HG02884 (cell line): ENCODE measurements at regions not wholly inside any gene's neighbourhood (a gene's known extent, or its start where the extent isn't known, plus 50 kb on each side); places are given as distances from the start of the nearest gene placed in this dataset.

Experiments
- ATAC-seq: cut with Tn5 transposase; IDR thresholded peaks from one replicate; pipeline ENCODE4 v1.9.1; 2021; ENCODE audit warnings: mild to moderate bottlenecking, moderate library complexity; ENCODE audit not compliant: unreplicated experiment

GRCh38 chr1:234668577-234668955 lies 58.6 kb upstream of the IRF2BP2 start:
- ATAC-seq = no peak

GRCh38 chr1:234667600-234668576 lies 57.9 kb upstream of the IRF2BP2 start:
- ATAC-seq = no peak

DNA sequence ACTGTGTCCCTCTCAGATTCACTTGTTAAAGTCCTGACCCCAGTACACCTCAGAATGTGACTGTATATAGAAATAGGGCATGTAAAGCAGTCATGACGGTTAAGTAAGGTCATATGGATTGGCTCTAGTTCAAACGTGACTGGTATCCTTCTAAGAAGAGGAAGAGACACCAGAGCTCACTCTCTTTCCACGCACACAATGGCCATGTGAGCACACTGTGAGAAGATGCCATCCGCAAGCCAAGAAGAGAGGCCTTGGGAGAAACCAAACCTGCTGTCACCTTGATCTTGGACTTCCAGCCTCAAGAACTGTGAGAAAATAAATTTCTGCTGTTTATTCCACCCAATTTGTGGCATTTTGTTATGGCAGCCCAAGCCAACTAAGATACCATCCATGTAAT lies 56.8 kb upstream of the IRF2BP2 start:
- no peak for ATAC-seq

DNA sequence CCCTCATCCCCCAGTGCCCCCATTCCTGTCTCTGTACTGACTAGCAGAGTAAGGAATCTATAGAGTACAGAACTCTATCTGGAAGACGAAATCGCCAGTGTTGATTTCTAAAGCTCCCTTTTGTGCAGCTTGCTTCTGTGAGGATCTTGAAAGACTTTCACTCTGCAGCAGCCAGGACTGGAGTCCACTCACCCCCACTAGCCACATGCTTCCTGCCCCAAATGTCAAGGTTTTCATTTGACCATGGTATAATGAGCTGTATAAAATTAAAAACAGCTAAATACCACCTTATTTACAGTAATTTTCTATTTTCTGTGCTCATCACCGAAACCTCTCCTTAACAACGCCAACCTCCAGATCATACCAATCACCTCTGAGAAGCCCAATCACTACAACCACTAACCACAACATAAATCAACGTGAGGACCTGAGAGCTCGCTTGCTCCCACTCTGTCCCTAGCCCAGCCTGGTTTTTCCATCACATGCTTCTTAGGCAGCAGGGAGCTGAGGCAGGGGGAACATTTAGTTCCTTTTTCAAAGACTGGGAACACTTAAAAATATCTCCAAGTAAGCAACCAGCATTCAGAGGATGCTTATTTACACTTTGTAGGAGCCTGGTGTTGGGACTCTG lies 56.1 kb upstream of the IRF2BP2 start:
- no peak for ATAC-seq

DNA sequence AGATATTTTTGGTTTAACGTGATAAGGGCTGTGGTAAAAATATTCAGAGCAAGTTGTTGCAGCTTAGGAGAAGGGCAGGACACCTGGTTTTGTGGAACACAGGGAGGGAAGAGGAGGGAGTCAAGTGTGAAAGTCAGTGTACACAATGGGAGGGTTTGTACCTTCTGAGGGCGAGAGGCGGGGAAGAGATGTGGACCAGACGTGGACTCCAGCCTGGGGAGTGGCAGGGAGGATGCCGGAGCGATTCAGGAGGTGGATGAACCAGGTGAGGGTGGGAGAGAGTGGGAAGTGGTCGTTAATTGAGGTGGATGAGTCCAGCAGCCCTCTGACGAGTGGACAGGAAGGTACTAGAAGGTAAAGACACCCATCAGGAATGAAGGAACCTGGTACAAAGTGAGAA lies 52.2 kb upstream of the IRF2BP2 start:
- ATAC-seq = no peak

DNA sequence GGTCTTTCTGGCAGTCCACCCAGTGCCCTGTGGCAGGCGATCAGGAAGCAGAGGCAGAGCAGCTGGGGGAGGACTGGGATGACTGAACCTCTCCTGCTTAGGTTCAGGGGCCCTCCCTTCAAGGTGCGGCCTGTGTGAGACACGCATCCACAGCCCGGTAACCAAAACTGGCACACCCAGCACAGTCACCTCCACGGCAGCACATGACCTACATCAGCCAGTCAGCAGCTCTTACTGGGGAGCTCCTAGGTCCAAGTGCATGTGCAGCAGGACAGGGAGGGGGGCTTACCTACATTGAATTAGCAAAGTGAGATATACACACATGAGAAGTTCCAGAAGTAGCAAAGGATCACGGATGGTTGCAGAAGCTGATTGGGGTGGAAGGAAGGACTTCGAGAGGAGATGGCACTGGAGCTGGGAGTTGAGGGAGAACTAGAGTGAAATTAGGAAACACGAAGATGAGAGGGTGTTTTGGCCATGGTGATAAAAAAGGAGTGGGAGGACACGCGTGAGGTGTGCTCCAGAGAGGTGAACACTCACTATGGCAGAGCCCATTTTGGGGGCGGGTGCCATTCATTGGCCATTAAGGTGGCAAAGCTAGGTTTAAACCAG lies 51.4 kb upstream of the IRF2BP2 start:
- no peak for ATAC-seq

DNA sequence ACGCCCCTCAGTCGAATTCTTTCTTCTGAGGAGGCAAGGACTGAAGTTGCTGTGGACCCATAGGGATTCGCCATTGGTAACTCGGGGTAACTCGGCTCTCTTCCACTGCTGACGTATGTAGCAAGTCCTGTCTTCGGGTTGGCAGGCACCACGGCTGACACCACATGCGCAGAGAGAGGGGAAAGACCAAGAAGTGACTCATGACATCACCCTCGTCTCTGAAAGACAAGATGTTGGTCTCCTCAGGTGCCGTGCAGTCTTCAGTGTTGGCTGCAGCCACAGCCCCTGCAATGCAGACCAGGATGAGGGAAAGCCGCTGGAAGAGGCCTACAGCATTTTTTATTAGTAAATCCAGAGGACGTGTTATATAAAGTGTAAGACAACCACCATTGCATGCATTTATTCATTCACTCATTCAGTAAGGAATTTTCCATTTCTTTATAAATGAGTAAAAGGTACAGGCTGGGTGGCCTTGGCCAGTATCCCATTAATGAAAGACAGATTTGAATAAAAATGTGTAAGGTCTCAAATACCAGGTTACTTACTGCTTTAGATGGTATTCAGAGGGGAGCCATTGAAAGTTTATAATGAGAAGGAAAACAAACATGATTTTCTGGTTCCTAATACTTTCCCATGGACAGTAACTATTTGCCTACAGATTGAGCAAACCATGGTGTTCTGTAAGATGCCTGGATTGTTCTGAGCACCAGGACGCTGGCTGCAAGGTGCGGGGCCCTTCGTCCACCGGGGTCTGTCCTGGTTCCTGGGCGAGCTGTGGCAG lies 50.7 kb upstream of the IRF2BP2 start:
- ATAC-seq = no peak
